GM18498 (cell line): ENCODE measurements at regions not wholly inside any gene's neighbourhood (a gene's known extent, or its start where the extent isn't known, plus 50 kb on each side); places are given as distances from the start of the nearest gene placed in this dataset.

Experiments used
- ATAC-seq: cut with Tn5 transposase; IDR thresholded peaks from one replicate; pipeline ENCODE4 v1.9.1; 2021; ENCODE audit warnings: mild to moderate bottlenecking, moderate library complexity; ENCODE audit not compliant: unreplicated experiment

DNA sequence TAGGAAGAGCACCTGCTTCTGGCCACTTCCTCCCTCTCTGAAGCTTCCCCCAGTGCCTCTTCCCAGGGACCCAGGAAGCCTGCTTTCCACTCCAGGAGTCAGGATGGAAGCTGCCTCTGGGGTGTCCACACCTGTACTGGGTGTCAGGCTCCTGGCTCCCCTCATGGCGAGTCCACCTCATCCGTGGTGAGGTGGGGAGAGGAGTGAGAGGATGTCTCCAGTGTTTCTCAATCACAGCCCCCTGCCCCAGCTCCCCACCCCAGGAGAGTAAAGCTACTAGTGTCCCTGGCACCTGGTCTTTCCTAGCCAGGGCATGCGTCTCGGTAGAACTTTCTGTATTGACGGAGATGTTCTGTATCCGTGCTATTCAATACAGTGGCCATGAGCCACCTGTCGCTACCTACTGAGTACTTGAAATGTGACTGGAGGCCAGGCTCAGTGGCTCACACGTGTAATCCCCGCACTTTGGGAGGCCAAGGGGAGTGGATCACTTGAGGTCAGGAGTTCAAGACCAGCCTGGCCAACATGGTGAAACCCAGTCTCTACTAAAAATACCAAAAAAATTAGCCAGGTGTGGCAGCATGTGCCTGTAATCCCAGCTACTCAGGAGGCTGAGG is 171.2 kb upstream of the HAAO start:
- no peak for ATAC-seq

- no peak for ATAC-seq
Observed at GRCh38 chr2:42962508-42962953, 170.1 kb upstream of the HAAO start.

DNA sequence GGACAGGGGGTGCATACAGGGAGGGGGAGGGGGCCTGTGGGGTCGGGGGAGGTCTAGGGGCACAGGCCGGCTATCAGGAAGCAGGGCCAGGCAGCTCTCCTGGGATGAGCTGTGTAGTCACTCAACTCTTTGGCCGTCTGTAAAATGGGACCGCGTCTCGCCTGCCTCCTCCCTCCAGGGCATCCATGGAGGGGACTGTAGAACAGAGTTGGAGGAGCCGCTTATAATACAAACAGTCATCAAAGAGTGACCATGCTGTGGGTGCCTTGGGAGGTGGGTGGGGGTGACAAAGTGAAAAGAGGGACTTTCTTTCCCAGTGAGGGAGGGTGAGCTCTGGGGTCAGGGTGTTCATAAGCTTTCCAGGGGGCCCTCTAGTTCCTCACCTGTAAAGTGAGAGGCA is 169.6 kb upstream of the HAAO start:
- ATAC-seq, result no peak

GRCh38 chr2:42961385-42961811 is 169.0 kb upstream of the HAAO start:
- ATAC-seq, result no peak

- ATAC-seq, result no peak
Observed at GRCh38 chr2:42960842-42961180, 168.4 kb upstream of the HAAO start.

DNA sequence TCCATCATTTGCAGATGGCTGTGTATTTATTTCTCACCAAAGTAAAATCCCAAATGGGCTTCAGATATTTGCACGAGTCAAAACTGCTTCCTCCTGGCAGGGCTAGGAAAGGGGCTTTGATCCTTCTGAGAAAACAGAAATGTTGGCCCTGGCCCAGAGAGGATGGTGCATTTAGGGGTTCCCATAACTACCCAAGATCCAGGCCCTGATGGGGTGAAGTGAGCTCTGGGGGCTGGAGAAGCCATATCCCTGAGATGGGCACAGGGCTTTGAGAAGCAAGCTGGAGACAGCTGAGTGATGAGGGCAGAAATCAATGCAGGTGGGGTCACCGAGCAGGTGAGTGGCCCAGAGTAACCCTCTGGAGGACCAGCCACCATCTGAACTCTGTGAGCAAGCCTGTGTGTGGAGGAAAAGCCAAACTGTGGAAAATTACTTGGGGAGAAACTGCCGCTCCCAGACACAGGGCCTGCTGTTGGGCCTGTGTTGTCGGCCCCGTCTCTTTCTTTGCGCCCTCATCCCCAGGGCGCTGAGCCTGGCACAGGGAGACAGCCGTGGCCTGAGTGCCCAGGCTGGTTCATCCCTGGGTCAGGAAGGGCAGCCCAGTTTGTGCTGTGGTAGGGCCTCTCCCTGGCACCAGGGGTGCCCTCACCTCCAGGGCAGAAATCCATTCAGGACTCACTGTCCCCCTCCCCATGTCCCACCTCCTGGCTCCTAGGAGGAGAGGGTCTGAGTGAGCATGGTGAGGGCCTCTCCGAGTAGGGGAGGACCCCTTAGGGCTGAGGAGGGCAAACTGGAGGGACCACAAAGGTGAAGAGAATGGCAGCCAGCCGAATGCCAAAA is 167.8 kb upstream of the HAAO start:
- no peak for ATAC-seq

- ATAC-seq, result no peak
Observed at GRCh38 chr2:42959234-42960001, 167.0 kb upstream of the HAAO start.

- ATAC-seq, result no peak
Observed at GRCh38 chr2:42958741-42959233, 166.4 kb upstream of the HAAO start.

- ATAC-seq, result no peak
Observed at GRCh38 chr2:42957861-42958301, 165.5 kb upstream of the HAAO start.

DNA sequence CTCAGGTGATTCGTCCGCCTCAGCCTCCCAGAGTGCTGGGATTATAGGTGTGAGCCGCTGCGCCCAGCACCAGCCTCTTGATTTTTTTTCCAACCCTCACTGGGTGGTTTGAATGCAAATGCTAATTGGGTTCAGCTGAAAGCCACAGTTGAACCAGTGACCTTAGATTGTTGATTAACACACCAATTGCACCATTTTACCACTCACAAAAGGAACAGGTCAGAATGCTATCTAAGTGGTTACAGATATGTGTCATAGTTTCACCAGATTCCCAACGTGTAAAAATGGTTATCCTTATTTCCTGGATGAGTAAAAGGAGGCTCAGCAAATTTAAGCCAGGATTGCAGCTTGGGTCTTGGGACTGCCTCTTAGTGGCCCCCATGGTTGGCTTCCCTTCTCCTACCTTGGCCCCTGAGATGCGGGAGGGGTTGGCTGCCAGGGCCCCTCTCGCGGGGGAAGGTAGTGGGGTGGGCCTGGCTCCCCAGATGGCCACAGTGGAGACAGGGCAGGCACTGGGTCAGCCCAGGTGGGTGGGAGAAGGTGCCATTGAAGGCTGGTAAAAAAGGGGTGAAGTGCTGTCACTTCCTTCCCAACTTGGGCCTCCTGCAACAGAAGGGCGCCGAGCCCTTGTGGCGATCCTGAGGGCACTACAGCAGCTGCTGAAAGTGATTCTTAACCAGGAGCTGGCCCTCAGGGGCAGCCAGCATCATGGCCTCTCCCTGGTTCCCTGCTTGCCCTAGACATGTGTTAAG is 164.9 kb upstream of the HAAO start:
- no peak for ATAC-seq

DNA sequence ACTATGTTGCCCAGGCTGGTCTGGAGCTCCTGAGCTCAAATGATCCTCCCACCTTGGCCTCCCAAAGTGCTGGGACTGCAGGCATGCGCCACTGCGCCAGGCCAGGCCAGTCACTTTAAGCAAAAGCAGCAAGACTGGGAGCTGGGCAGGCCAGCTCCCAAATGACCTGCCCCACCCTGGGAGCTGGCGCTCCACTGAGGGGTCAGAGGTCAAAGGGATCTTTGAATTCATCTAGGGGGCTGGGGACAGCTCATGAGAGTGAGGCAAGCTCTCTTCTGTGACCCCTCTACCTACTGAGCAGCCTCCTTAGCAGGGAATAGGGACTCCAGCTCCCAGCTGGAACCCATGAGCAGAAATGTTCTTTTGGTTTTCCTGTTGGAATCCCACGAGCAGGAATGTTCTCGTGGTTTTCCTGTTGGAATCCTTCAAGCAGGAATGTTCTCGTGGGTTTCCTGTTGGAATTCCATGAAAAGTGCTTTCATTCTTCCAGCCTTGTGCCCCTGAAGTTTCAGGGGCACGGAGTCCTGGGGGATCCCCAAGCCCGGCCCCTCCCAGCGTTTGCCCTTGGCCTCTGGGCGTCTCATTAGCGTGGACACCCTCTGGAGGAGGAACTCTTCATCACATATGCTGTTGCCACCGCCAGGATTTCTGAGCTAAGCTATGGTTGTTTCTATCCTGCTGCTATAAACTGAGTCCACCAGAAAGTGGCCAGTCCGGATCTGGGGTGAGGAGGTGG is 162.0 kb upstream of the HAAO start:
- no peak for ATAC-seq

DNA sequence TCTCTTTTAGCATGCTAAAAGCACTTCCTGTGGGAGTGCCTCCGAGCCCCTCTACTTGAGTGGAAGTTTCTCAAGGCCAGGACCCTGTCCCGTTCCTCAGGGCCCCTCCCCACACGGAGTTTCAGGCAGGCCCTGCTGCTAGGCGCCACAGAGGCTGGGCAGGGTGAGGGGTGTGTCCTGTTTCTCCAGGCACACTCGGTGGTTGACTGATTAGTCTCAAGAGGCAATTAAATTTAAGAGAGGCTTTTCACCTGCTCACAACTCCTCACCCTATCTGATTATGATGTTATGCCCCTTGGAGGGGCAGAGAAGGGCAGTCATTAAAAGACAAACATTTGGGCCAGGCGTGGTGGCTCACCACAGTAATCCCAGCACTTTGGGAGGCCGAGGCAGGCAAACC is 160.8 kb upstream of the HAAO start:
- no peak for ATAC-seq

DNA sequence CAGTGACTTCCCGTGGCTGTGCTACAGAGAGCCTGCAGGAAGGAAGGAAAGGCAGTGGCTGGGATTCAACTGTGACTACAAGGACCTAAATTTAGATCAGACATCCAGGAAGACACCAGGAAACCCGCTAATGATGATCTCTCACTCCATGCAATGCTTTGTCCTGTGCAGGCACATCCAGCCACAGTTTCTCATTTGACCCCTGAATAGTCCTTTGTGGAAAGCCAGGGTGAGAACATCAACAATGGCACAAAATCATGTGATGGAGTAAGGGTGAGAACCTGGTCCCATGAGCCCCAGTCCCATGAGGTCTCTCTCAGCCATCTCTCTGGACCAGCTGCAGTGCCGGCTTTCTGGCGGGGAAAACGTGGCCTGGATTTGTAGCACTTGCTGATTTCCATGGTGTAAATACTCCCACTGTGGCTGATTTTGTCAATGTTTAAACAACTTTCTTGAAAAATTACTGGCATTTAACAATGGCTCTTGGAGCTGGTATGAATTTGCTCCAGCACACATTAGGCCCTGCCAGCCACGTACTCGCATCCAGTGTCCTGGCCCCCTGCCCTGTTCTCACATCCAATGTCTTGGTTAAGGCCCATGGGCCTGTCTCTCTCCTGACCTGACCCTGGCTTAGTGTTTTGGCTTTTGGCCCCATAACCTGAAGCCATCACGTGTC is 159.0 kb upstream of the HAAO start:
- ATAC-seq, result no peak

DNA sequence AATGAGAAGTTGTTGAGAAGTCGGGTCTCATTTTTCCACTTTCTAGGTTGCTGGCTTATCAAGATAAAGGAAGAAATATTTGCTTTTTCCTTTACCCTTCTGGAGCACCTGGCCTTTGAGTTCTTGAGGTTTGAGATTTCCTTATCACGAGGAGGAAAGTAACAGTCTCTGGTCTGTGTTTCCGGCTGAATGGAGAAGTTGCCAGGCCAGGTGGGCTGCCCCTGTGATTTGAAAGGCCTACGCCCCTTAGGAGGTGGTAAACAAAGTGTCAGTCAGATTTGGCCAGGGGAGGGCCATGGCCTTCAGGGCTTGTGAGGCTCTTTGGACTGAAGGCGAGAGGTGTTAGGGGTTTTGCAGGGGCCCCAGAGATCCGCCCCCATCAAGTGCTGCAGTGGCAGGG is 156.7 kb upstream of the HAAO start:
- no peak for ATAC-seq

- no peak for ATAC-seq
Observed at GRCh38 chr2:42947809-42948600, 155.6 kb upstream of the HAAO start.

- no peak for ATAC-seq
Observed at GRCh38 chr2:42944779-42945415, 152.5 kb upstream of the HAAO start.

- no peak for ATAC-seq
Observed at GRCh38 chr2:42942990-42943493, 150.7 kb upstream of the HAAO start.
